Neural progenitor cell (in vitro differentiated cells): ENCODE measurements at regions not wholly inside any gene's neighbourhood (a gene's known extent, or its start where the extent isn't known, plus 50 kb on each side); places are given as distances from the start of the nearest gene placed in this dataset.

Experiments
- DNase-seq: peaks from one replicate; pipeline ENCODE4 v3.0.0-alpha.2; 2016; ENCODE audit warnings: low spot score
- H2AFZ ChIP-seq: fragments of 200-600 bp; sonication (generic); replicated peaks from 2 replicates; pipeline ENCODE4 v1.6.1; 2016; ENCODE audit warnings: antibody characterized with exemption
- H3F3A ChIP-seq: fragments of 200-600 bp; sonication (generic); 2 replicates; pipeline ENCODE4 v1.6.1; 2016; ENCODE audit warnings: antibody characterized with exemption, low read depth
- H3K27ac ChIP-seq: fragments of 200-600 bp; sonication (generic); 2 replicates; pipeline ENCODE4 v1.5.1; 2016; ENCODE audit warnings: mild to moderate bottlenecking
- H3K27me3 ChIP-seq: fragments of 200-600 bp; sonication (generic); 2 replicates; pipeline ENCODE4 v1.6.1; 2016; ENCODE audit warnings: mild to moderate bottlenecking, moderate library complexity
- H3K36me3 ChIP-seq: fragments of 200-600 bp; sonication (generic); 2 replicates; pipeline ENCODE4 v1.5.1; 2016
- H3K4me1 ChIP-seq: fragments of 200-600 bp; sonication (generic); 2 replicates; pipeline ENCODE4 v1.6.1; 2016; ENCODE audit warnings: mixed run types
- H3K4me2 ChIP-seq: fragments of 200-600 bp; sonication (generic); 2 replicates; pipeline ENCODE4 v1.6.1; 2016
- H3K4me3 ChIP-seq: fragments of 200-600 bp; sonication (generic); 2 replicates; pipeline ENCODE4 v1.5.1; 2016
- H3K79me2 ChIP-seq: fragments of 200-600 bp; sonication (generic); 2 replicates; pipeline ENCODE4 v1.6.1; 2016; ENCODE audit warnings: low read depth
- H3K9ac ChIP-seq: fragments of 200-600 bp; sonication (generic); 2 replicates; pipeline ENCODE4 v1.6.1; 2016
- H3K9me3 ChIP-seq: fragments of 200-600 bp; sonication (generic); 2 replicates; pipeline ENCODE4 v1.5.1; 2016; ENCODE audit warnings: low read depth
- H4K20me1 ChIP-seq: fragments of 200-600 bp; sonication (generic); 2 replicates; pipeline ENCODE4 v1.6.1; 2016; ENCODE audit warnings: low read depth
- H3K27ac Mint-ChIP-seq: 3 replicates; pipeline ENCODE4 v1.8.0; 2021; ENCODE audit warnings: mixed read lengths
- H3K27me3 Mint-ChIP-seq: 2 replicates; pipeline ENCODE4 v1.8.0; 2022; ENCODE audit warnings: low read depth, mild to moderate bottlenecking, inconsistent platforms, moderate library complexity, mixed read lengths; ENCODE audit not compliant: insufficient read depth
- H3K36me3 Mint-ChIP-seq: 3 replicates; pipeline ENCODE4 v1.8.0; 2021; ENCODE audit warnings: mixed read lengths
- H3K4me1 Mint-ChIP-seq: 3 replicates; pipeline ENCODE4 v1.8.0; 2021; ENCODE audit warnings: mixed read lengths
- H3K4me3 Mint-ChIP-seq: 3 replicates; pipeline ENCODE4 v1.8.0; 2021; ENCODE audit warnings: mild to moderate bottlenecking, moderate library complexity, mixed read lengths
- H3K9me3 Mint-ChIP-seq: 3 replicates; pipeline ENCODE4 v1.8.0; 2020; ENCODE audit warnings: mixed read lengths
- CTCF ChIP-seq: fragments of 200-600 bp; sonication (generic); IDR thresholded peaks from 2 replicates; pipeline ENCODE4 v1.5.1; 2017; ENCODE audit warnings: antibody characterized with exemption, mild to moderate bottlenecking
- EZH2 ChIP-seq: fragments of 200-600 bp; sonication (generic); IDR thresholded peaks from 2 replicates; pipeline ENCODE4 v1.6.1; 2017; ENCODE audit warnings: antibody characterized with exemption, mild to moderate bottlenecking, moderate library complexity
- EZH2phosphoT487 ChIP-seq: fragments of 200-600 bp; sonication (generic); IDR thresholded peaks from 2 replicates; pipeline ENCODE4 v1.6.1; 2017; ENCODE audit warnings: antibody characterized with exemption

GRCh38 chr2:138296365-138296764, 205.2 kb upstream of the SPOPL start:
- no peaks in the 10 kb centered on the region for H3K4me1 ChIP-seq
- no peak overlapping the region for H3K4me3 Mint-ChIP-seq

GRCh38 chr2:138298120-138298814, 203.3 kb upstream of the SPOPL start:
- no peak overlapping the region for H3K9ac ChIP-seq
- no peak overlapping the region for H3K27ac ChIP-seq
- H3K36me3 ChIP-seq: no peaks in the 10 kb centered on the region
- no peak for DNase-seq
- no peaks in the 10 kb centered on the region for H3K27me3 ChIP-seq
- no peaks in the 10 kb centered on the region for H4K20me1 ChIP-seq
- Mint-ChIP-seq H3K4me3 (no peak overlapping the region), H3K4me1 (no peaks in the 10 kb centered on the region), H3K9me3 (no peaks in the 10 kb centered on the region), H3K27ac (no peak overlapping the region), H3K27me3 (peaks cover 2% of the 10 kb centered on the region), H3K36me3 (no peaks in the 10 kb centered on the region)
- no peaks in the 10 kb centered on the region for H3K9me3 ChIP-seq
- no peak overlapping the region for H2AFZ ChIP-seq
- H3K4me3 ChIP-seq: no peak overlapping the region
- H3K4me1 ChIP-seq: no peaks in the 10 kb centered on the region
- H3K4me2 ChIP-seq: no peak overlapping the region
- no peaks in the 10 kb centered on the region for H3F3A ChIP-seq
- TF ChIP-seq EZH2 (no peak), CTCF (no peak)
- H3K79me2 ChIP-seq: no peaks in the 10 kb centered on the region

More at GRCh38 chr2:138296365-138296764, 205.2 kb upstream of the SPOPL start:
- no peak overlapping the region for H3K4me3 ChIP-seq
- H4K20me1 ChIP-seq: no peaks in the 10 kb centered on the region
- H3K36me3 Mint-ChIP-seq: no peaks in the 10 kb centered on the region
- H3F3A ChIP-seq: no peaks in the 10 kb centered on the region
- H3K79me2 ChIP-seq: no peaks in the 10 kb centered on the region
- no peak overlapping the region for H3K27ac Mint-ChIP-seq
- H3K9me3 Mint-ChIP-seq: no peaks in the 10 kb centered on the region
- no peak overlapping the region for H3K9ac ChIP-seq
- no peaks in the 10 kb centered on the region for H3K27me3 ChIP-seq
- H3K4me1 Mint-ChIP-seq: no peaks in the 10 kb centered on the region
- no peak overlapping the region for H2AFZ ChIP-seq
- DNase-seq: no peak
- TF ChIP-seq CTCF (no peak), EZH2 (no peak), EZH2phosphoT487 (no peak)
- no peak overlapping the region for H3K27ac ChIP-seq
- H3K27me3 Mint-ChIP-seq: peaks cover 2% of the 10 kb centered on the region
- no peaks in the 10 kb centered on the region for H3K36me3 ChIP-seq
- H3K4me2 ChIP-seq: no peak overlapping the region
- H3K9me3 ChIP-seq: no peaks in the 10 kb centered on the region

GRCh38 chr2:138298900-138299299, 202.7 kb upstream of the SPOPL start:
- H2AFZ ChIP-seq: no peak overlapping the region
- no peaks in the 10 kb centered on the region for H3K27me3 ChIP-seq
- no peaks in the 10 kb centered on the region for H3K9me3 Mint-ChIP-seq
- no peak overlapping the region for H3K27ac ChIP-seq
- H3K9me3 ChIP-seq: no peaks in the 10 kb centered on the region
- no peak overlapping the region for H3K4me3 Mint-ChIP-seq
- H3K36me3 ChIP-seq: no peaks in the 10 kb centered on the region
- H3K4me1 ChIP-seq: no peaks in the 10 kb centered on the region
- H3K36me3 Mint-ChIP-seq: no peaks in the 10 kb centered on the region
- no peak overlapping the region for H3K27ac Mint-ChIP-seq
- H3K4me3 ChIP-seq: no peak overlapping the region
- peaks cover 2% of the 10 kb centered on the region for H3K27me3 Mint-ChIP-seq
- H3F3A ChIP-seq: no peaks in the 10 kb centered on the region
- H3K79me2 ChIP-seq: no peaks in the 10 kb centered on the region
- H3K4me2 ChIP-seq: no peak overlapping the region
- no peak for DNase-seq
- H3K4me1 Mint-ChIP-seq: no peaks in the 10 kb centered on the region
- no peaks in the 10 kb centered on the region for H4K20me1 ChIP-seq
- TF ChIP-seq EZH2phosphoT487 (no peak), EZH2 (no peak)
- no peak overlapping the region for H3K9ac ChIP-seq

- Histone ChIP-seq H3K79me2 (no peaks in the 10 kb centered on the region), H3K36me3 (no peaks in the 10 kb centered on the region), H3K9ac (no peak overlapping the region), H3K4me3 (no peak overlapping the region), H3K27me3 (no peaks in the 10 kb centered on the region), H3K4me2 (no peak overlapping the region), H3F3A (no peaks in the 10 kb centered on the region), H3K27ac (no peak overlapping the region), H3K9me3 (no peaks in the 10 kb centered on the region), H4K20me1 (no peaks in the 10 kb centered on the region), H3K4me1 (no peaks in the 10 kb centered on the region), H2AFZ (no peak overlapping the region)
- H3K4me1 Mint-ChIP-seq: no peaks in the 10 kb centered on the region
- H3K4me3 Mint-ChIP-seq: no peak overlapping the region
- no peaks in the 10 kb centered on the region for H3K9me3 Mint-ChIP-seq
- no peak for DNase-seq
- TF ChIP-seq EZH2phosphoT487: no peak
- TF ChIP-seq CTCF: no peak
- TF ChIP-seq EZH2: no peak
- no peaks in the 10 kb centered on the region for H3K36me3 Mint-ChIP-seq
- H3K27ac Mint-ChIP-seq: no peak overlapping the region
- no peaks in the 10 kb centered on the region for H3K27me3 Mint-ChIP-seq
These were observed 194.9 kb upstream of the SPOPL start for GRCh38 chr2:138306626-138307025.
